ENCODE measurements at regions not wholly inside any gene's neighbourhood (a gene's known extent, or its start where the extent isn't known, plus 50 kb on each side); places are given as distances from the start of the nearest gene placed in this dataset.

DNA sequence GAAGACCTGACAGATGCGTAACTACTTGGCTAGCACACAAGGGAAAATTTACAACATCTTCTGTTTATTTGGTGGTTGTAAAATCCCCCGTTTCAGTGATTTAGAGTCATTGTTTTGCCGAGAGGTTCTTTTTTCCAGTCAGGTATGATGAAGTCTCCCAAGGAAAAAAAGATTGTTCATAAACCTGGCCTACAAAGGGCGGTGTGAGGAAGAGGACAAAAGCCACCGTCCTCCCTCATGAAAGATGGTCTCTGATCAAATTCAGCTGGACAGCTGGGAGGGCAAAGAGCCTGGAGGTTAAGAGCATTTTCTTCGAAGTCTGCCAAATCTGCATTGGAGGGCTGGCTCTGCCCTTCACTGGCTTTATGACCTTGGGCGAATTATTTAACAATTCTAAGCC is 419.9 kb downstream of the HAPSTR1 start:
- DNase-seq (ENCODE audit: low read depth): no peak

- no peak for DNase-seq (ENCODE audit: low read depth)
These were observed 425.0 kb downstream of the HAPSTR1 start for GRCh38 chr16:9516444-9516843.

DNA sequence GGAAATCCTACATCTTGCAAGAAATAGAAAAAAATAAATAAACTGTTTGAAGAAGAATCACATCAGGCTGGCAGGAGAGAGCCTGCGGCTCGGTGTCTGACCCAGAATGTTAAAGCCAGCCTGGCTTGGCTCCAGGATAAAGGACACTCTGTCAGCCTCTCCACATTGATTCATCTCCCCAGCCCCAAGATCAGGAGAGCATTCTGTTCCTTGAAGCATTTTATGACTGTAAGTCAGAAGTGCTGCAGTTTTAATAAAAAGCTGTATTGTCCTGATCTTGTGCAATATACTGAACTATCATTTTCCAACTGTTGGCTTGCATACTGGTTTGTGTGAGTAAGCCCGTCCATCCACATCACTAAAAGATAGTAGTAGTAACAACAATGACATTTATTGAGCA is 426.6 kb downstream of the HAPSTR1 start:
- DNase-seq (ENCODE audit: low read depth): no peak

- no peak for DNase-seq (ENCODE audit: low read depth)
These were observed 427.1 kb downstream of the HAPSTR1 start for GRCh38 chr16:9518581-9518980.

- no peak for DNase-seq (ENCODE audit: low read depth)
These were observed 430.4 kb downstream of the HAPSTR1 start for GRCh38 chr16:9521749-9522370.

GRCh38 chr16:9522614-9523013 is 431.2 kb downstream of the HAPSTR1 start:
- DNase-seq (ENCODE audit: low read depth): no peak

GRCh38 chr16:9523994-9524393 is 432.6 kb downstream of the HAPSTR1 start:
- no peak for DNase-seq (ENCODE audit: low read depth)

DNA sequence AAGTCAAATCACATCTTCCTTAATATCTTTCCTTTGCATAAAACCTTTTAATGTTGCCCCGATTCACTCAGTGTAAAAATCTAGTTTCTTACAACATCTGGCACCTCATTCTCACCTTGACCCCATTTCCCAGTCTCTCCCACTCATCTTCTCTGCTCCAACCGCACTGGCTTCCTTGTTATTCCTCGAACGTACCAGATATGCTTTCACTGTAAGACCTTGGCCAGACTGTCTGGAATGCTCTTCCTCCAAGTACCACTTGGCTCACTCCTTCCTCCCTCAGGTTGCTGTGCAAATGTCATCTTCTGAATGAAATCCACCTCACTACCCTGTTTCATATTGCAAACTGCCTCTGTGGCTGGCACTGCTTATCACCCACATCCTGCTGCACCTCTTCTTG is 433.6 kb downstream of the HAPSTR1 start:
- DNase-seq (ENCODE audit: low read depth): no peak

- DNase-seq (ENCODE audit: low read depth): no peak
These were observed 435.3 kb downstream of the HAPSTR1 start for GRCh38 chr16:9526791-9527190.

GRCh38 chr16:9527976-9528375 is 436.5 kb downstream of the HAPSTR1 start:
- DNase-seq (ENCODE audit: low read depth): no peak

DNA sequence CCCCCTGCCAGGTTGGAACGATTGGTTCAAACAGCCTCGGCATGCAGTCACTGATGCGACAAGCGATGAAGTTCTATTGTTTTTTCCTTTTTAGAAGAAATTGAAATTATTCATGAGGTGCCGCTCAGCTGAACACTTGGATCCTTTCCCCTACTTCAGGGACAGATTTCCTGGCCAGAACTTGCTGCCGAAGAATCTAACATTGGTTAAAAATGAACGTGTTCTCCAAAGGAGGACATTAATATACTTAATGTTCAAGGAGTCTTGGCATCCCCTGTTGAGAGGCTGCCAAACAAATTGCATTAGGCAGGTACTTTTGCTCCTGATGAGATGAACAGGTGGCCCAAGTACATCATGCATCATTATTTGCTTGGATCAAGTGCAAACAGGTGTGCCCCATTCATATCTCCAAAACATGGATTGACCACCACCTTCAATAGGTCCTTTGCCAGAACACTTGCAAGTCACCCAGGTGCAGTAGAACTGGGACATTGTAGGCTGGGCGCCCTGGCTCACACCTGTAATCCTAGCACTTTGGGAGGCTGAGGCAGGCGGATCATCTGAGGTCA is 437.2 kb downstream of the HAPSTR1 start:
- no peak for DNase-seq (ENCODE audit: low read depth)

- no peak for DNase-seq (ENCODE audit: low read depth)
These were observed 441.6 kb downstream of the HAPSTR1 start for GRCh38 chr16:9533042-9533441.

DNA sequence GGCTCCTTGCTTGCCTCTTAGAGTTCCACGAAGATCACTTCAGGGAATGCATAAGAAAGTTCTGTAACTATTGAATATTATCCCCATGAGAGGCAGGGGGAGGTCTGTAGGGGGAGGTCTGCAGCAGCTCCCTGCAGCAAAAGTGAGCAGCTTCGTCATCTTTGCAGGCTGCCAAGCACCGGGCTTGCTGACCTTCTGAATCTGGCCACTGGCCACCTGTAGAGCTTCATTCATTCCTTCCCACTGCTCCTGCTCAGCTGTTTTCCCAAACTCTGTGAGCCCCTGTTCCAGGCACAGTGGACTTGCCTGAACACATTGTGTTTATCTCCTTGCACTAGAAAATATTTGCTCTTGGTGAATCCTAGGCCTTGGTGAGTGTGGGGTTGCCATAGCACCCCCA is 443.3 kb downstream of the HAPSTR1 start:
- no peak for DNase-seq (ENCODE audit: low read depth)

- no peak for DNase-seq (ENCODE audit: low read depth)
These were observed 445.5 kb downstream of the HAPSTR1 start for GRCh38 chr16:9536905-9537304.

- DNase-seq (ENCODE audit: low read depth): no peak
These were observed 447.9 kb downstream of the HAPSTR1 start for GRCh38 chr16:9539346-9539745.

- DNase-seq (ENCODE audit: low read depth): no peak
These were observed 450.3 kb downstream of the HAPSTR1 start for GRCh38 chr16:9541723-9542122.

GRCh38 chr16:9542165-9542755 is 450.8 kb downstream of the HAPSTR1 start:
- no peak for DNase-seq (ENCODE audit: low read depth)

DNA sequence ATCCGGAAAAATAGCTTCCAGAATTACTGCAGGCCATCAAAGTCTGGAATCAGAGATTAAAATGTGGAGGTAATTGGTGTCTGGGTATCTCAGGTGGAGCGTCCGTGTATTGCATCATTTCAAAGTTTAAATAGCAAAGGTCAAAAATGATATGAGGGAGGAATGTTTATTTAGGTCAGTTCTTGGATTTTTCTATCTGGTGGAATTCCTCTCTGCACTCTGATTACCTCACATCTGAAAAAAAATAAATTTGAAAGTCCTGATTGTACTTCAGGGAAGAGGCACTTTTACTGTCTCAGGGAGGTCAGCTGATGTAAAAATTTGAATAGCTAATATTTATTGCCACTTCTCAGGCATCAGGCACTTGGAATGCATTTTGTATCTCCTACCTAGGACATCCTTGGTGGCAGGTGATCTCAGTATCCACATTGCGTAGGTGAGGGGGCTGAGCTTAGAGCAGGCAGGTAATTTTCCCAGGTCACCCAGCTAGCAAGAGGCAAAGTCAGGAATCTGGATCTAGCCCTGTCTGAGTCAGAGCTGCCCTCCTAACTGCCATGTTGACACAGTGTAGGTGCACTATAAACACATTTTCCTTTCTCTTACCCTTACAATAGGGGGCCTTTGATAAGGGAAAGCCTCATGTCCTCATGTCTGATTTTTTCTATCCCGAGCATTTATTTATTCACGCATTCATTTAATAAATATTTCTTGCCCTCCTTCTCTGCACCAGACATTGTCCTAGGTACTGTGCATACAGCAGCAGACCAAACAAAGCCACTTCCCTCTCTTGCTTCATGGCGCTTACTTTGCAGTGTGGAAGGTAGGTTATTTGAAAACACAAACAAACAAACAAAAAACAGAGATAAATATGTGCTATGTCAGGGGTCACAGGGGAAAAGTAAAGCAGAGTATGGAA is 454.3 kb downstream of the HAPSTR1 start:
- DNase-seq (ENCODE audit: low read depth): no peak

DNA sequence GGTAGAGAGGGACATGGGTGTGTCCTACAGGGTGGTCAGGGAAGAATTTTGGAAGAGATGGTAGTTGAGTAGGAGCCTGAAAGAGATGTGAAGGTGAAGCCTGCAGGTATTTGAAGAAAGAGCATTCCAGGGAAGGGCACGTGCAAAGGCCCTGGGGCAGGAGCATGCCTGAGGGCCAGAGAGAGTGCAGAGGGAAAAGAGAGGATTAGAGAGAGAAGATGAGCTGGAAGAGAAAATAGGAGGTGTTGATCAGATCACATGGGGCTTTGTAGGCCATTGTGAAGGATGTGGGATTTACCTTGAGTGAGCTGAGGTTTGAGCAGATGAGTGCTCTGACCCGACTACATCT is 455.0 kb downstream of the HAPSTR1 start:
- no peak for DNase-seq (ENCODE audit: low read depth)

DNA sequence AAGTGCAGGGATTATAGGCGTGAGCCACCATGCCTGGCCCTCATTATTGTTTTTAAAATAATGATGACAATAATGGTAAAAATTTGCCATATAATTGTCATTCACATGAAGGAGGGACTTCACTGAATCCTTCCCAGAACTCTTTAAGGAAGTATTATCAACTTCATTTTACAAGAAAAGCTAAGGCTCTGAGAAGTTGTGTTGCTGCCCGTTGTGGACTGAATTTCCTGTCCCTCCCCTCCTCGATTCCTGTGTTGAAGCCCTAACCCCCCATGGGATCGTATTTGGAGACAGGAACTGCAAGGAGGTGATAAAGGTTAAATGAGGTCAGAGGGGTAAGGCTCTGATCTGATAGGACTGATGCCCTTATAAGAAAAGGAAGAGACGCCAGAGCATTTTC is 458.0 kb downstream of the HAPSTR1 start:
- DNase-seq (ENCODE audit: low read depth): no peak

DNA sequence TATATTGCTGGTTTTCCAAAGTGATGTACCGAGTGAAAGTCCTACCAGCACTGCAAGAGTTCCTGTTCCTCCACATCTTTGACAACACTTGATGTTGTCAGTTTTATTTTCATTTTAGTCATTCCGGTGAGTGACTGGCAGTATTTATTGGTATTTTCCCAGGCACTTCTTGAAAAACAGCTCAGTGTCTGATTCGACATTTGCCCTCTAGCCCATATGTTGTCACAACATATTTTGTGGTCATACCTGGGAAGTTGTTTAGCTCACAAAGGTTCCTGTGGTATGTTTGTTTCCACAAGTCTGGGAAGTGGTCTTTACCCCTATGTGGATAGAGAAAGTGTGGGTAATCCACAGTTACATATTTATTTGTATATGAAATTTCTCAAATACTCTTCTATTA is 463.6 kb downstream of the HAPSTR1 start:
- DNase-seq (ENCODE audit: low read depth): no peak

DNA sequence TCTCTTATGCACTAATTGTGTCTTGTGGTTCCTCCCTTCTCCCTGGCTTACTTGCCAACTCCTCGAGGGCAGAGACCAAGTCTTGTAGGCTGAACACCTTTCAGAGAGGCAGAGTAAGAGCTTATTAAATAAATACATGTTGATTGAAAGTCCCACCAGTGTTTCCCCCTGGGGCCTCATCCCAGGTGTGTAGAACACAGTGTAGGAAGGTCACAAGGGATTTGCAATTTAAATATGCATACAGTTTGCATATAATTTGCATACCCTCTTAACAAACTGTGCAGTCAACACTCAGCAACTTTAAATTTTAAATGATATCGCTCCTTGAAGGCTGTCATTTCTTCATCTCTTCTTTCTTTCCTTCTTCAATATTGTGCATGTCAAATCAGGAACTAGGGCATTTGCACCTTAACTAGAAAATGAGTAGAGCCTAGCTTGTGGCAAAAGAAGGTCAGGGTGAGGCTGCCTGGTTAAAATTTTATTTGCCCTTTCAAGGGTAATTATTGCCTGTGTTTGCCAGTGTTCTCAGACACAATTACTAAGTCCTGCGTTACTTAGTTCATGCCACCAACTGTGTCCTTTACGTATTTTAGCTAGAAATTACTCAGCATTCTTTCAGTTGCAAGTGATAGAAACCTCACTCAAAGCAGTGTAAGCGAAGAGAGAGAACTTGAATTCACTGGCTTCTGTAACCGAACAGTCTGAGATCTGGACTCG is 465.7 kb downstream of the HAPSTR1 start:
- DNase-seq (ENCODE audit: low read depth): no peak
